ENCODE measurements at regions not wholly inside any gene's neighbourhood (a gene's known extent, or its start where the extent isn't known, plus 50 kb on each side); places are given as distances from the start of the nearest gene placed in this dataset.

GRCh38 chr5:73370095-73370494 lies 78.5 kb downstream of the FOXD1 start:
- TF ChIP-seq CTCF (IDR thresholded peaks at IDR 0.05; ENCODE audit: insufficient read depth, low read length), result no peak
- DNase-seq (ENCODE audit: low read depth), result no peak
- no peak overlapping the region for H3K4me3 ChIP-seq (ENCODE audit: low read depth, low read length)

GRCh38 chr5:73369278-73369677 lies 79.3 kb downstream of the FOXD1 start:
- DNase-seq (ENCODE audit: low read depth), result peak; percentile 66
- no peak overlapping the region for H3K4me3 ChIP-seq (ENCODE audit: low read depth, low read length)
- no peak for TF ChIP-seq CTCF (IDR thresholded peaks at IDR 0.05; ENCODE audit: insufficient read depth, low read length)

GRCh38 chr5:73367650-73368049 lies 80.9 kb downstream of the FOXD1 start:
- no peak for DNase-seq (ENCODE audit: low read depth)
- H3K4me3 ChIP-seq (ENCODE audit: low read depth, low read length), result no peak overlapping the region
- no peak for TF ChIP-seq CTCF (IDR thresholded peaks at IDR 0.05; ENCODE audit: insufficient read depth, low read length)

- no peak for DNase-seq (ENCODE audit: low read depth)
- no peak overlapping the region for H3K4me3 ChIP-seq (ENCODE audit: low read depth, low read length)
- TF ChIP-seq CTCF (IDR thresholded peaks at IDR 0.05; ENCODE audit: insufficient read depth, low read length), result no peak
Observed at GRCh38 chr5:73365990-73366667, 82.4 kb downstream of the FOXD1 start.

- peak; percentile 95 for DNase-seq (ENCODE audit: low read depth)
- TF ChIP-seq CTCF (IDR thresholded peaks at IDR 0.05; ENCODE audit: insufficient read depth, low read length), result no peak
- no peak overlapping the region for H3K4me3 ChIP-seq (ENCODE audit: low read depth, low read length)
Observed at GRCh38 chr5:73365301-73365853, 83.2 kb downstream of the FOXD1 start.

GRCh38 chr5:73363911-73364730 lies 84.5 kb downstream of the FOXD1 start:
- peak; percentile 87 for DNase-seq (ENCODE audit: low read depth)
- peak; percentile 9 for TF ChIP-seq CTCF (IDR thresholded peaks at IDR 0.05; ENCODE audit: insufficient read depth, low read length)
- no peak overlapping the region for H3K4me3 ChIP-seq (ENCODE audit: low read depth, low read length)

Data from fibroblast of the aortic adventitia (primary cell).